SH-SY5Y (cell line): ENCODE measurements at regions not wholly inside any gene's neighbourhood (a gene's known extent, or its start where the extent isn't known, plus 50 kb on each side); places are given as distances from the start of the nearest gene placed in this dataset.

Experiments
- GATA2 ChIP-seq: IDR thresholded peaks from 2 replicates; pipeline ENCODE4 v1.6.1; 2011; ENCODE audit warnings: mild to moderate bottlenecking, low read depth, low read length
- GATA3 ChIP-seq: IDR thresholded peaks from 2 replicates; pipeline ENCODE4 v1.6.1; 2011; ENCODE audit warnings: low read depth, mild to moderate bottlenecking, low read length, moderate library complexity

DNA sequence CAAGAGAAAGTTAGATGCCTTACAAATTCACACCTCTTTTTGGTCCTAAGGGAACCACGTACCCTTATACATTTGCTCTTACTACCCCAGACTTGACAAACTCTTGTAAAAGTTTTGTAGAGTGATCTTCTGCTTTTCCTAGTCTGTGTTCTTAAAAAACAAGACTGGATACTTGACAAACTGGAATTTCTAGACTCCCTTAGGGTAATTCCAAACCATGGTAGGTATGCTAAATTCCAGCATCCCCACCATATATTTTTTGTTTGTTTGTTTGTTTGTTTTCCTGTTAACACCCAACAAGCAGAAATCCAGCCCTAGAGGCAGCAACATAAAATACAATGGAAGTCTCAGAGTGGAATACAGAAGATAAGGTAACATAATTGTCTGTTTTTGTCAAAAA lies 280.7 kb upstream of the NR2F2 start:
- no peak for TF ChIP-seq GATA3
- no peak for TF ChIP-seq GATA2
